T-helper 9 cell (primary cell): ENCODE measurements at regions not wholly inside any gene's neighbourhood (a gene's known extent, or its start where the extent isn't known, plus 50 kb on each side); places are given as distances from the start of the nearest gene placed in this dataset.
"Not testable (repeated sequence)": the region's sequence is repeated elsewhere in the genome, so short reads cannot be mapped to it uniquely, and the experiment has no call there.

Source experiments
- DNase-seq: peaks from one replicate; pipeline ENCODE4 v3.0.0-alpha.2; 2020

DNA sequence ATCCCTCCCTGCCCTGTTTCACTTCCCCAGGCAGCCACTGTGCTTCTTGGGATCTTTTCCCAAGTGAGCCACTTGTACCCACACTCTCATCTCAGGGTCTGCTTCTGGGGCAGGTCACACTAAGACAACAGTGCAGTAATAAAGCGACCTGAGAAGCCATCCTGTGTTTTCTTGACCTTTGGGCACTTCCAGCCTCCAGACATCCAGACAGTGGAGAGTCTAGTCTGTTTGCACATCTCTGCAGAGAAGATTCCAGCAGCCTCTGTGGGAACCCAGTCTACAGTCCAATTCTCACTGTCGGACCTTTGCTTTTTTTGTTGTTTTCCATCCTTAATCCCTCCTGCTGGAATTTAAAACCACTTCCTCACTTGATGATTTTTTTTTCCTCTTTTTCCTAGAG is 50.3 kb upstream of the ATP6AP2 start:
- DNase-seq, result no peak

DNA sequence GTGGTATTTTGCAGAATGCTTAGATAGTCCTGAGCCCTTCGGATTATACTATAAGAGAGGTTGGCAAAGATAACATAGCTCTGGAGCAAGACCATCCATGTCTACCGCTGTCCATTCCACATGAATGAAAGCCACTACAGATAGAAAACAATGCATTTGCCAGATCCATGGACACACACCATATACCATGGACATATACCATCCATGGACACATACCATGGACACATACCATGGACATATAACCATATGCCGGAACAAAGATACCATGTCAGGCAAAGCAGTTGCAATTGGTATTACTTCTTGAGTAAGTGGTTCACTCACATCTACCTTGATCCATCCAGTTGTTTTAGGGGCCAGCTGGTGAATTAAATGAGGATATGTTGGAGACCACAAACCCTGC is 53.2 kb upstream of the ATP6AP2 start:
- DNase-seq, result no peak

DNA sequence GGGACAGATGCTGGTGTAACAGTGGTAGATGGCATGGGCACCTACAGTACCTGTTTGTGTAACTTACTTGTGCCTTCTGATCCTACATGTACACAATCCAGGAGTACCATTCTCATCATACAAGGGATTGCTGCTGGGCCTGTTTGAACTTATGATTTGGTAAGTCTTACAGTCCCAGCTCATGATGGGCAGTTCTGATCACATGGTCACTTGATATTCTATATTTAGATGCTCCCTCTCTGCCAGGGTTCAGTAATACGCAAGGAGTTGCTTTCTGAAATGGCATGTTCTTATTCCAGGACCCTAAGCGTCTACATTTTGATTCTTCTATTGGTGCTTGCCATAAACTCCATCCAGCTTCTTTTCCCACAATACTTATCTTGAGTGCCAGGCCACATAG is 54.4 kb upstream of the ATP6AP2 start:
- DNase-seq, result no peak

DNA sequence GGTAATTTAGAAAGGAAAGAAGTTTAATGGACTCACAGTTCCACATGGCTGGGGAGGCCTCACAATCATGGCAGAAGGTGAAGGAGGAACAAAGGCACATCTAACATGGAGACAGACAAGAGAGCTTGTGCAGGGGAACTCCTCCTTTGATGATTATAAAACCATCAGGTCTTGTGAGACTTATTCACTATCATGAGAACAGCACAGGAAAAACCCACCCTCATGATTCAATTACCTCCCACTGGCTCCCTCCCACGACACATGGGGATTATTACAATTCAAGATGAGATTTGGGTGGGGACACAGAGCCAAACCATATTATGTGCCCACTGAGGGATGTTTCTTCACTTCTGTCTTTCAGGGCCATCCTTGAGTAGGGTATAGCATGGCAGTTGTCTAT is 54.9 kb upstream of the ATP6AP2 start:
- not testable (repeated sequence) for DNase-seq

DNA sequence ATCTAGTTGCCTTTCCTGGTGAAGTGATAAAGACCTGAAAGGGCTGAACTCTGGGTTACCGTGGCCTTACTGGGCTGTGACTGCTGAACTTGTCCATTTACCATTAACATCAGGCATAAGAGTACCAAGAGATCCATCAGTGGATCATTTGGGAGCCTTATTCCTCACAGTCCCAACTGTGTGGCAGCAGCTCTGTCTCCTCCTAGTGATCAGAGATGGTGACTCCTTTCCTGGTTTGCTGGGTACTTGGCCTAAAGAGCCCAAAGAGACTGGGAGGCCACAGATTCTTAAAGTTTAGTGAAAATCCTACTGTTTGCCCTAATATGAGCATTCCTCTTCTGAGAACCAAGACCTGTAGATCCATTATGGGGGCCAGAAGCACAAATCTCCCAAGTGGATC is 56.3 kb upstream of the ATP6AP2 start:
- no peak for DNase-seq

DNA sequence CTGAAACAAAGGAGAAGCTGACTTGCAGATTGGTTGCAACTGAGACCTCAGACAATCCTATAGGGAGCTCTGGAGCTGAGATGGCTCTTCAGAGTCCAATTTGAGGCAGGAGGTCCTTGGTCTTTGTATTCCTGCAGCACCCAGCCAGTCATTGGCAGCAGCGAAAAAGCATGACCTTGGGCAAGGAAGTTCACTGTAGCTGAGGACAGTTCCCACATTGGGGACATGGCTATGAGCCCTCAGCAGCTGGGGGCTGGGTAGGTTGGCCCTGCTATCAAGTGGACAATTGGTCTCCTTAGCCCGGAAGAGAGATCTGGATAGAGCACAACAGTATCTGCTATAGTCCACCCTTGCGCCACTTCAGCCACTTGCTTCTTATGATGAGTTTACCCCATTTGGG is 56.9 kb upstream of the ATP6AP2 start:
- DNase-seq, result no peak

DNA sequence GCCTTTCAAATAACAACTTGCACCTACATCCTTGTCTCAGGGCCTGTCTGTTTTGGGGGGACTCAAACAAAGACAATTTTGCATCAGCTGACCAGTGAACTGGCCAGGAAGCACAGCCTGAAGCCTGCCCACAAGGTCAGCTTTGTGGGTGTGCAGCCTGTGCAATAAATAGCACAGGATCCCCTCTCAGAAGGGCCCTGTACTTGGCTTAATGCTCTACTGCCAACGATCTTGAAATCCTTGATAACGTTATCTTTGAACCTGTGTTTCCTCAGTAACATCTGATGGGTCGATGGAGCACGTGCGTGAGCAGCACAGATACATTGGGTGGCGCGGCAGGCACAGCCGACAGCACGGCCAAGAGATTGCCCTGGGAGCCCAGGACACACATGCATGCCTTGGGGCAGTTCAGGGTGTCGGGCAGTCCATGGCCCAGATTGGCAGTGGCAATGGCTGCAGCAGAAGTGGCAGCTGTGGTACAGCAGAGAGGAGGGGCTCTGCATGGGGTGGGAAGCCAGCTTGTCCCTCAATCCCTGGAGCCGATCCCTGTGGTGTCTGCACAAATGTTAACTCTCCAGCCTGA is 58.8 kb upstream of the ATP6AP2 start:
- no peak for DNase-seq

DNA sequence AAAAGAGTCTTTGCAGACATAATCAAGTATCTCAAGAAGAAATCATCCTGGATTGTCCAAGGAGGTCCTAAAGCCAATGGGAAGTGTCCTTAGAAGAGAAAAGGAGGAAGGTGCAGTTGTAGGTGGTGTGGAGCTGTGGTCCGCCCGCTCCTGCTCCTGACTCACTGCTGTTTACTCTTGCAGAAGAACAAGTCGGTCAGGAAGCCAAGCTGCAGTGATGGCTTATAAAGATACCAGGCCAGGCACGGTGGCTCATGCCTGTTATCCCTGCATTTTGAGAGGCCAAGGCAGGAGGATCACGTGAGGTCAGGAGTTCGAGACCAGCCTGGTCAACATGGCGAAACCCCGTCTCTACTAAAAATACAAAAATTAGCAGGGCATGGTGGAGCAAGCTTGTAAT is 66.4 kb upstream of the ATP6AP2 start:
- no peak for DNase-seq

DNA sequence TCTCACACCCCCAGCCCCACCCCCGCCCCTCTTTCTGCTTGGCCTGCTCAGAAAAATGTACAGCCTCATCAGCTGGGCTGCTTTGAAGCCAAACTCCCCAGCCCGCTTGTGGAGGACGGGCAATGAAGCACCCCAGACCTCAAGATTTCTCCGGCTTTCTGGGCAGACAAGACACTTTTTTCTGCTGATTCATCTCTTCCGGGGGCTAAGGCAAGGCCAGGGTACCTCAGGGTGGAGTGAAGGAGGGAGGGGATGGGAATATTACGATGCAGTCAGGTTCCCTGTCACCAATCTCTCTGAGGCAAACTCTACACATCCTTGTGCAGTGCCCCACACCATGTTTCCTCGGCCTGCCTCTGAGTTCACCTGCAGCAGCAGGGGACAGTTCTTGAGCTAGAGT is 66.9 kb upstream of the ATP6AP2 start:
- DNase-seq, result no peak

DNA sequence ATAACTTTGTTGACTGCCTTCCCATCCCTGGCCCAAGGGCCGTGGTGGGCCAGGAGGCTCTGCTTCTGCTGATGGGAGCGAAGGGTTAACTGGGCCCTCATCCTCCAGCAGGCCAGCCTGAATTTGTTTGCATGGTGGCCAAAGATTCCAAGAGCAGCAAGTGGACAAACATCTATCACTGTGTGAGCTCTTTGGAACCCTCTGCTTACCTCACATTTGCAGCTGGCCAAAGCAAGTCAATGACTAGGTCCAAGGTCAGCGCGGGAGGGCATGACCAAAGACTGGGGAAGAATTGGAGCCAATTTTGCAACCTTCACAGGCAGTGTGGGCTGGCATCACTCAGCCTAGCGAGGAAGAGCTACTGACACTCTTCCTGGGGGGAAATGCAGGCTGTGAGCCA is 67.8 kb upstream of the ATP6AP2 start:
- no peak for DNase-seq

DNA sequence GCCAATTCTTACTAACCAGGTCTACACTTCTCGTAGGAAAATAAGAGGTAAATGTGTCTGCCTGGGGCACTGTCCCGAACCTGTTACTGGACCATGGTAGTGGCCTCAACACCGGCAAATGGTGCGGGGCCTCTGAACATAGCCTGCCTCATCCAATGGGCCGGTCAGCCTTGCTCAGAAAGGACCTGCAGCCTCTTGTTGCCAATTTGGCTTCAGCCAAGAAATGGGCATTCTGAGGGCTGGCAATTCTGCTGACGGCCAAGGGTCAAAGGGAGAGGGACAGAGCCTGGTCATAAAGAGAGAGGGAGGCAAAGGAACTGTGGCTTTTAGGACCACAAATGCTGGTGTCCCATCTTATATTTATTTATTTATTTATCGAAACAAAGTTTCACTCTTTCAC is 69.5 kb upstream of the ATP6AP2 start:
- no peak for DNase-seq

DNA sequence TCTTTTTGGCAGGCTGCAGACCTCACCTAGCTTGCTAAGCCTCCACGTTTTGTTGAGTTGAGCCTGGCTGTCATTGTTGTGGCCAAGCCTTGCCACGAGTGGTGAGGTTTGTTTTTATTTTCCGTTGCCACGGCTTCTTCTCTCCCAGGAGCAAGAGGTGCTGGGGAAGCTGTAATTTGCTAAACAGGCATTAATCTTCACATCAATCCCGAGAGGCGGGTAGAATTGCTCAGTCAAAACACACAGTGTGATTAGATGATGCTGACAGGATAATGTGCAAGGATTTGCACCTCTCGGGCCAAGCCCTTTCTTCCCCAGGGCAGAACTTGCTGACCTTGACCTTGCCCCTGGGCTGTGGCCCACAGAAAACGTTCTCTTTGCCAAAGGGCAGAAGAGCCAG is 72.2 kb upstream of the ATP6AP2 start:
- no peak for DNase-seq

DNA sequence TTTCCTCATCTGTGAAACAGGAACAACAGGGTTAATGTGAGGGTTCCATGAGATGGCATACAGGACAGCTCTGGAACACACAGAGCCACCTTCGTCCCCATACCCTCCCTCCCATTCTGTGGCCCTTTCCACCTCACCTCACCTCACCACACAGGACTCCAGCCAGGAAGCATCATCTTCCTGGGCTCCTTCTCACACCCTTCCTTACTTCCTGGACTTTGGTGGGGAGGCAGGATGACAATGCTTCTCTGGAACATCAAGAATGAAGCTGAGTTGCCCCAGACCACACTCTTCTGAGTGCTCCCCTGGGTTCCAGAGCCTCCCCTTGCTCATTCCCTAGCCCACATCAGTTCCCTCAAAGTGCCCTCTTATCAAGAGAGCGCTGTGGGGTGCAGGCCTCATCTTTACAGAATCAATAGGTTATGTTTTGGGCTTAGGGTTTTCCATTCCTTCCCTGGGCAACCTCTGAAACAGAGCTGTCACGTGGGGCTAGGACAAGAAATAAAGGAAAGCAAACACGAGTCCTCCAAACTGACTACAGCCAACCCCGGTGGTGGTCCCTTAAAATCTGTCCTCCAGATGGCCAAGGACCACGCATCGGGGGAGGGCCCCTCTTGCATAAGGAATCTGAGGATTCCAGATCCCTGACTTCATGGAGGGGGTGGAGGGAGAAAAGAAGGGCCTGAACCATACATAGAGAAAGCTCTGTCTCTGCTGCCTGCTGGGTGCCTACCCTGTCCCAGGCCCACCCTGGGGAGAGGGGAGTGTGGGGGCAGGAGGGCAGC is 74.4 kb upstream of the ATP6AP2 start:
- no peak for DNase-seq

DNA sequence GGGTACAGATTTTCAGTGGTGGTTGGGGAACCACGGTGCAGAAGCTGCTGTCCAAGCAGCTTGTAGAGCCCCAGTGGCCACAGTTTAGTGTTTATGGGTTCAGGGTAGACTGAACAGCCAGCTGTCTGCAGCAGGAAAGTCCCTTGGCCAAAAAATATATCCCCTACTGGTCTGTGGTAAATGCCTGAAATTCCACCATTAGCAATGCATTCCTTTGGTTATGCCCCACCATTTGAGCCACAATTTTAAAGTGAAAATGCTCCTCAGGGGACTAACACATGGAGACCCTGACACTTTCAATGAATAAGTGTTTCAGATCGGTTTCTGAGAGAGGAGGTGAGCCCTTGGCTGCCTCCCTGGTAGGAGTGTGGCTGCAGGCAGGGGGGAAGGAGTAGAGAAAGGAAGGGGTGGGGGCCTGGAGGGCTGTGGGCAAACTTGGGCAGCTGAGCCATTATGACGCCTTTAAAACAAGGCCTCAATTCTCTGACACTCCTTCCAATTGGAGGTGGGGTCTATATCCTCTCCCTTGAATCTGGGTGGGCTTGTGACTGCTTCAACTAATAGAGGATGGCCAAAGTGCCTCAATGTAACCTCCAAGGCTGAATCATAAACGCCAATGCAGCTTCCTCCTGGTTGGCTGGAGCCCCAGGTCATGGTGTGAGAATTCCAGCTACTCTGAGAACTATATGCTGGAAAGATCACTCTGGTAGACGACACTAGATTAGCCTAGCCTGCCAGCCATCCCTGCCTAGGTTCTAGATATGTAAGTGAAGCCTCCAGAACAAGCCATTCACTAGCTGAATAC is 75.8 kb upstream of the ATP6AP2 start:
- no peak for DNase-seq

DNA sequence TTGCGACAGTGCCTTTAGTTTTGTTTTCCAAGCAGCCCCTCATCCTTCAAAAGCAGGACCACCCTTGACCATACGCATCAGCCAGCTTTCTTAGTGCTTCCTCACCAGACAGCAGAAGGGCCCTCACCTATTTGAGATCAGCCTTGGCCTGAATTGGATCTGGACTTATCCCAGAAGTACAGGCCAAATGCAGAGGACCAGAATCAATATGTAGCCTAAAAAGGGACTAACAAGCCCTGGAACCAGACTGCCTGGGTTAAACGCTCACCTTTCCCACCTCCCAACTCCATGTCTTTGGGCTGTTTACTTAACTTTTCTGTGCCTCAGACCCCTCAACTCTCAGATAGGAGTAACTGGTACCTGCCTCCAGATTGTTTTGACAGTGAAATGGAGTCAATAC is 77.7 kb upstream of the ATP6AP2 start:
- no peak for DNase-seq

DNA sequence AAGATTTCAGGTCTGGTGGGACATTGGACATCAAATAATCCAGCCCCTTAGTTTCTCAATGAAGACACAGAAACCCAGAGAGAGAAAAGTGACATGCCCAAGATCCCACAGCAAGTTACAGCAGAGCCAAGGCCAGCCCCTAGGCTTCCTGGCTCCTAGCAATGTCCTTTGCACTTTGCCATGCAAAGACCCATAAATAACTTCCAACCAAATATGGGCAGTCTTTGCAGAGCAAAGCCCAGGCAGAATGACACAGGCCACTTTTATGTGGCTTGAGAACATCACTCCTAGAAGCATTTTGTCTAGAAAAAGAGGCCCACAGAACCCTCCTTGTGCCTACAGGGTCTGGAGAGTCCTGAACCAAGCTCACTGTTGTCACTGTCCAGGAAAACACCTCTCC is 78.1 kb upstream of the ATP6AP2 start:
- no peak for DNase-seq

DNA sequence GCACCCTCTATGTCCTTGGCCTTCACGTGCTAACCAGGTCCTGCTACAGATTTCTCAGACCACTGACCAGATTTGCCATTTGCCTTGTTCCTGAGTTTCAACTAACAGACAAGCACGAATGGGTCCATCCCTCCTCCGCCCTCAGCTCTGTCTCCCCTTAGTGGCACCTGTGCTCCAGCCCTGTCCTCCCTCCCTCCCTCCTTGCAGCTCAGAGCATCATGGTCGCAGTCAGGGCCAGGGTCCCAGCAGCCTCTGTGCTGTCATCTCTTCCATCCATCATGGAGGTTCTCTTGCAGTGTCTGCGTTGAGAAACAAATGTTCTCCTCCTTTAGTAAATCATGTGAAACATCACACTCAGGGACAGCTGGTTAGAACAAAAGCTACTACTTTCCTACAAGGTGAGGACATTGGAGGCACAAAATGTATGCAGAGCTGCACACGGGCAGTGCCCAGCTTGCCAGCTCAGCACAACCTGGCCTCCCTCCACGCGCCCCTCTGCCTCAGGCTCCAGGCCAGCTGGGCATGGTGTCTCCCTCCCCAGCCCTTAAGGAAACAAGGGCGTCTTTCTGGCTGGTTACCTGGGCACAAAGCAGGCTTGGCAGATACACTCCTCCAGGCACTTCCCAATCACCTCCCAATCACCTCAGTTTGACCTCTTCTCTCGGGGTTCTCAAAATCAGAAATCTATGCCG is 79.5 kb upstream of the ATP6AP2 start:
- no peak for DNase-seq

DNA sequence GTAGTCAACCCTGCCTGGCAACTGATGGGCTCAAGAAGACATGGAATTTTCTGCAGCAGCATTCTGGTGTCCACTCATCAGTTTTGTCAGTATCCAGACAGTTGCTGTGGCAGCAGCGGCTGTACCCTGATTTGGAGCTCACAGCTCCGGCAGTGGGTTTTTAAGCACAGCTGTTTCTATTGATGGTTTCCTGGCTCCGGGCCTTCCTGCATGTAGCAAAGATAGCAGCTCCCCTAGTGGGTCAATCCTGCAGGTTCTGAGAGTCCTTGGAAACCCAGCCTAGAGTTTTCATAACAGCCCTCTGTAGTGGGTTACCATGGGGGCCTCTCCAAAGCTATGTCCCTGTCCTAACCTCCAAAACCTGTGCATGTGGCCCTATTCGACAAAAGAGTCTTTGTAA is 84.0 kb upstream of the ATP6AP2 start:
- no peak for DNase-seq

DNA sequence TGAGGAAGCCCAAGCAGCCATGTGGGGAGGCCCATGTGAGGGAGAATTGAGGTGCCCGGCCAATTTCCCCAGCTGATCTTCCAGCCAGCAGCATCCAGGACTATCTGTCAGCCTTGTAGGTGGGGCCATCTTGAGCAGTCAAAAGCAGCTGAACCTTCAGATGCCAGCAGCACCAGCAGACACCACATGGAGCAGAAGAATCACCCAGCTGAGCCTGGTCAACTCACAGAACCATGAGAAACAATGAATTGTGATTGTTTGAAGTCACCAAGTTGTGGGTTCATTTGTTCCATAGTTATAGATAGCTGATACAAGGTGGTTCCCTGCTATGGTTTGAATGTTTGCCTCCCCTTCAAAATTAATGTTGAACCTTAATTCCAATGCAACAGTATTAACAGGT is 85.1 kb upstream of the ATP6AP2 start:
- DNase-seq, result no peak

DNA sequence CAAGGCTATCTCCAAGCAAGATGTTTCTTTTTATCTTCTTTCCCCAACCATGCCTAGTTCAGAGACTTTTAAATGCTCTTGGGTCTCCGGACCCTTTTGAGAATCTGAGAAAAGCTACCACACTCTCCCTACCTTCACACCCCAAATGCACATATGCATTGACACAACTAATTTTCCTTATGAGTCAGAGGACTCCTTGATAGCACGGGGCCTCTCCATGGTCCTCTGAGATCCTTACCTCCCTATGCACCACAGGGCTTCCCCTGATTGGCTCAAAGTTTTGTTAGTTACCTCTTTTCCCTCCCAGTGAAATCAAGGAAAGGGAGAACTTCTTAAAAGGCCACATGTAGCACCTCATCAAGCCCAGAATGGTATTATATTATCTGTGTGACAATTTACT is 86.8 kb upstream of the ATP6AP2 start:
- DNase-seq, result no peak

DNA sequence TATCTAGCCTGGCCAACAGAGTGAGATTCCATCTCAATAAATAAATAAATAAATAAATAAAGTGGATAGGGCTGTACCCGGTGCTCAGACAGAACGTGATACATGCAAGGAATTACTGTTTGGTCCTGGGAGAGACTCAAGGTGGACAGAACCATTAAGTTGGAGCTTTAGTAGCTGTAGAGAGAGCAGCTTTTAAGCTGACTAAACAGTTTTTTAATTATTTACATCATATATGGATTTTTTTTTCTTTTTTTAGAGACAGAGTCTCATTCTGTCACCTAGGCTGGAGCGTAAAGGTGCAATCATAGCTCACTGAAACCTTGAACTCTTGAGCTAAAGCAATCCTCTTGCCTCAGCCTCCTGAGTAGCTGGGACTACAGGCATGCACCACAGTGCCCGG is 92.5 kb upstream of the ATP6AP2 start:
- DNase-seq, result no peak

DNA sequence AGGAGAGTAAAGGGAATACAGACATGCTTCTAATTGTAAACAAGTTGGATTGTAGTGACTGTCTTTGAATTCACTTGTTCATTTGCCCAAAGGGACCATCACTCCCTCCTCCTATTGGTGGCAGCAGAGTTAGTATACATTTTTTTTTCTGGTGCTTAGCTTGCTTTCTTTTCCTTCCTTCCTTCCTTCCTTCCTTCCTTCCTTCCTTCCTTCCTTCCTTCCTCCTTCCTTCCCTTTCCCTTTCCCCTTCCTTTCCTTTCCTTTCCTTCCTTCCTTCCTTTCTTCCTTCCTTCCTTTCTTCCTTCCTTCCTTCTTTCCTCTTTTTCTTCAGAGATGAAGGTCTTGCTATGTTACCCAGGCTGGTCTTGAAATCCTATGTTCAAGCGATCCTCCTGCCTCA is 94.8 kb upstream of the ATP6AP2 start:
- no peak for DNase-seq

DNA sequence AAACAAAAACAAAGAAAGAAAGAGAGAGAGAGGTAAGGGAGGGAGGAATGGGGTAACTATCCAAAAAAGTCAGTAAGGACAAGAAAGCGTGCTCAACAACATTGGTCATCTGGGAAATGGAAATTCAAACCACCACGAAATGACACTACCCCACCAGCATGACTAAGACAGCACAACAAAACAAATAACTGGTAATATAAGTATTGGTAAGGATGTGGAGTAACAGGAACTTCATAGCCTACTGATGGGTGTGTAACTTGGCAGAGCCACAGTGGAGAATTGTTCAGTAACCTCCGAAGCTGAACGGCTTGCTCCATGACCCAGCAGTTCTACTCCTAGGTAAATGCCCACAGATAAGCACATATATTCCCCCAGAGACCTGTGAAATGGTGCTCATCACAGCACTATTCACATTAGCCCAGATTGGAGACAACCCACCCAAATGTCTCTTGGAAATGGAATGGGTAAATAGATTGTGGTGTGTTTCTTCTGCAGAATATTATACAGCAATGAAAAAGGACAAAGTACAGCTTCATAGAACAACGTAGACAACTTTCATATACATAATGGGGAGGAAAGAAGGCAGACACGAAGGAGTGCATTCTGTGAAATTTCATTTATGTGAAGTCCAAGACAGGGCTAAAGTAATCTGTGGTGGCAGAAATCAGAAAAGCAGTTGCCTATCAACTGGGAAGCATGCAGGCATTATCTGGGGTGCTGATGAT is 95.5 kb upstream of the ATP6AP2 start:
- no peak for DNase-seq
